Jurkat, Clone E6-1 (cell line): ENCODE measurements at regions not wholly inside any gene's neighbourhood (a gene's known extent, or its start where the extent isn't known, plus 50 kb on each side); places are given as distances from the start of the nearest gene placed in this dataset.
A peak's percentile ranks its signal among the peaks of the same experiment; 100 is the strongest.

Experiments used
- DNase-seq: peaks from one replicate; pipeline ENCODE4 v3.0.0-alpha.2; 2011; ENCODE audit warnings: low read depth, low spot score
- H3K4me3 ChIP-seq: 2 replicates; pipeline ENCODE4 v1.5.1; 2011; ENCODE audit warnings: mild to moderate bottlenecking, low read length, control low read depth, moderate library complexity

DNA sequence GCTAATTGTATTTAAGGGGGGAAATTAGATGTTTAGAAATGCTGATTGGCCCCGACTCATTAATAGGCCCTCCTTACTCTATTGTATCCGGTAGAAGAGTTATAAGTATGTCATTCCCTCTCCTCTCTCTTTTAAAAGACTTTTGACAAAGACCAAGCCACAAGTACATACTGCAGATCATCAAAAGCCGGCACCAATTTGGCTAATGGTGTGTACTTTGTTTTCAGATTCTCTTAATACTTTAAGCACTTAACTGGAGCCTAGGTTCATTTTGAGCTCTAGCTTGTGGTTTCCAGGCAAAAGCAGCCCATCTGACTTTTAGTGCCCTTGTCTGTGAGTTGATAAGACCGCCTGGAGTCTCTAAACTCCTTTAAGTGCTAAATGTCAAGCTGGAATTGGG lies 210.0 kb upstream of the LYZL1 start:
- no peak for DNase-seq
- no peak overlapping the region for H3K4me3 ChIP-seq

DNA sequence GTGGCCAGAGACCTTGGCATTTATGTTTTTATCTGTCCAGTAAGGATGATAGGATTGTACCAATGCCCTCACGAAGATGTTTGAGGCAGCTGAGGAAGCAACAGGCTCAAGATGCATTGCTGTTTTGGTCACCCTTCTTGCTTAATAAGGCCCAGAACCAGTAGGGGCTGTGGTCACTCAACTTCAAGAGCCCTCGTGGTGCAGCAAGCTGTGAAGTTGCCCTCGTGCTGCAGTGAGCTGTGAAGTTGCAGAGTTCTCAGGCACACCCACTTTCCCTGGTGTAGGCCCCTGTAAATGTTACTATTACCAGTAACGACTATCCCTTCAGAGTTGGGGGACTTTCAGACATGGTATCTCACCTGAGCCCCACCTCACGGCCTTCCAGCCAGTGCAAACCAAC lies 207.6 kb upstream of the LYZL1 start:
- DNase-seq = no peak
- H3K4me3 ChIP-seq = no peak overlapping the region

DNA sequence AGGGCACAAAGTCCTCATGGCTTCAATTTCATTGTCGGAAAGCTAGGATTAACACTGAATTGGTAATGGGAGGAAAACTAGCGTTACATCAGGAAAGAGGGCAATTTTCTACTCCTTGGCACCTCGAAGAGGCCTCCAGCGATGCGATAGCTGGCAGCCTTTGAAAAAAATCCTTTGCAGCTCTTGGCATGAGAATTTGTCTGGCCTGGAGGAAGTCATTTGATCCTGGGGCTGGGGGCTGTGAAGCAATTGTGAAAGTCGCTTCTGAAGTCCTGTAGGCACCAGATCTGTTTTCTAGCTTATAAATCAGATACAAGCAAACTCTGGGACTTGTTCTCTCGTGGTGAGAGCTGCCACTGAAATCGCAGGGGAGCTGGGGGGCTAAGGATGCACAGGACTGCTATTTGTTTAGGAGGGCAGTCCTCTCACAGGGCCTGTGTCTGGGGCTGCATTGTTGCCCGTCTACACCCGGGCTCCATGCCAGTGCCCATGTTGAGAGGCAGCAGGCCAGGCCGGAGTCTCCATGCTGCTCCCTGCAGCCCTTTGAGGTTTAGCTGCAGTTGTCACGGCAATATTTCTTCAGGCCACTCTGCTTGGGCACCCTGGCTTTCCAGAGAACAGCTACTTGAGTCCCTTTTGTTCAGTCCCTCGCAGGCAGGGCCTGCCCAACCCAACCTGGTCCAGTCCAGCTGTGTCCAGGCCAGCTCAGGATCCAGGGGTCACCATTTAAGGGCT lies 206.8 kb upstream of the LYZL1 start:
- DNase-seq = no peak
- no peak overlapping the region for H3K4me3 ChIP-seq

DNA sequence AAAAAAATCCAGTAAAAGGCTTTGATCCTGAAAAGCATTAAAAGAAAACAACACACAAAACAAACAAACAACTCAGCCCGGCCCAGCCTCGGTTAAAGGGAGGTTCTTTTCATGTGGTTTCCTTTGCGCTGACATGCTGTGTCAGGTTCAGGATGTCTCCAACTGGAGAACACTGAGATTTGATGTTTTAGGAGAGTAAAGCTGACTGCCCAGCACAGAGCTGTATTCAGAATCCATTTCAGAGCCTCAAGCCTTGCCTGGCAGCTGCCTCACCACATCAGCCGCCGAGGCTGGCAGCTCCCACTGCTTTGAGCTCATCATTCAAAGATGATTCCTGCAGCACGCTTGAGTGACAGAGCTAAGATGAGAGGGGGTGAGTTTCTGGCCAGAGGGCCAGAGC lies 205.8 kb upstream of the LYZL1 start:
- no peak overlapping the region for H3K4me3 ChIP-seq
- DNase-seq = peak; percentile 2

DNA sequence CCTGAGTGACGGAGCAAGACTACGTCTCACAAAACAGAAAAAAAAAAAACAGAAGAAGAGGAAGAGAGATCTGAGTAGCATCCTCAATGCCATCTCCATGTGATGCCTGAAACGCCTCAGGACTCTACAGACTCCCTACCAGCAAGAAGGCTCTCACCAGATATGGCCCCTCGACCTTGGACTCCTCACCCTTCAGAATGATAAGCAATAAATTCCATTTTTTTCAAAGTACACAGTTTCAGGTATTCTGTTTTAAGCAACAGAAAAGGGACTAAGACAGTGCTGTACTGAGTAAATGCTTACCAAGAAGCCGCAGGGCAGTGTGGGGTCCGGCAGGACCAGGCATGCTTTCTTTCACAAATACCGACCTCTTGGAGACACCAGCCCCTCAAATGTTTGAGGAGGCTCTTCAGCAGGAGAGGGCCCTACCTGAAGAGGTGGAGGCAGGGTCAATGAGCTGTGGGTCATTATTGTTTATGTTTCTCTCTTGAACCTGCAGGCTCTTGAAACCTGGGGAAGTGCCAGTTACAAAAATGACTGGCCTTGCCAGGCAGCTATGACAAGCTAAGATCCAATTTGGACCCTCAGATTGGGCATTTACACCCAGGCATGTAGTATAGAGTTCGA lies 204.1 kb upstream of the LYZL1 start:
- DNase-seq = no peak
- H3K4me3 ChIP-seq = no peak overlapping the region

DNA sequence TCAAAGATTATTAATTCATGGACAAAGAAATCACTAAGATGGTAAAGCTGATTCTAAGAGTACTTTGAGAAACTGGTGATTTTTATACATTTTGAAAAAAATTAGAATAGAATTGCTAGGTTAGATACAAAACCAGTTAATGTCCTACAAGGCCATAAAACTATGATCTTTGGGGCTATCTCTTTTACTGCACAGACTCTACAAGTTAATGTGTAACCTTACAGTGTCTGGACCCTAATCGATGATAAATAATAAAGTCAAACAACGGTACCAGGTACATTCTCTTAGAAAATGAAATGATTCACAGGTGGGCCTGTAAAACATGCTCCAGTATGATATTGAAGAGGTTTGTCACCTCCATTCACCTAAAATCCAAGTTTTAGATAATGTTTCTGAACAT lies 199.8 kb upstream of the LYZL1 start:
- no peak for DNase-seq

DNA sequence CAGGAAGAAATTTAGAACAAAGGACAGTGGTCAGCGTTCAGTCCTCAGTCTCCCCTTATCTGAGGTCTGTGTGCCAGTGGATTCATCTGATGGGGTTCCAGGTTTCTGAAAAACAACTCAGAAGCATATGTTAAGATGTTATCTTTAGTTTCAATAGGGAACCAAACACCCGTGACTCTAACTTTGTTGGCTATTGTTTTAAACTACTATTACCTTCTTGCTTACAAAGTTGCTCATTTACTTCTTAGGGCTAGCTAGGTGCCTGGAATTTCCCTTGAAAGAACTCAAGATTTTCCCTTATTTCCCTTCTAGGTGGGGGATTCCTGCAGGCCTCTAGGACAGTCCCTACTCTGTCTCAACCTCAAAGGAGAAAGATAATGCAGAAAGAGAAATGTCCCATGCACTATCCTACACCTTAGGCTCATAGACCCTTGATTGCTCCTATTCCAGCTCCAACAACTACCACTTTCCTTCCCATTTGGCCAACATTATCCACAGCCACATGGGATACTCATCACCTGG lies 192.5 kb upstream of the LYZL1 start:
- DNase-seq = no peak
- H3K4me3 ChIP-seq = no peak overlapping the region

More for the DNA sequence above, 199.8 kb upstream of the LYZL1 start:
- H3K4me3 ChIP-seq = no peak overlapping the region

DNA sequence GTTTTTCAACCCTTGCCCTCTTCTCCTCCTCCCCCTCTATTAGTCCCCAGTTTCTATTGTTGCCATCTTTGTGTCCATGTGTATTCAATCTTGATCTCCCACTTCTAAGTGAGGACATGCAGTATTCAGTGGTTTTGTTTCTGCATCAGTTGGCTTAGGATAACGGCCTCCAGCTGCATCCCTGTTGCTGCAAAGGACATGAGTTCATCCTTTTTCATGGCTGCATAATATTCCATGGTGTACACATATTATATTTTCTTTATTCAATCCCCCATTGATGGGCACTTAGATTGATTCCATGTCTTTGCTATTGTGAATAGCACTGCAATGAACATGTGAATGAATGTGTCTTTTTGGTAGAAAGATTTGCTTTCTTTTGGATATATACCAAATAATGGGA lies 190.4 kb upstream of the LYZL1 start:
- no peak overlapping the region for H3K4me3 ChIP-seq
- DNase-seq = no peak

DNA sequence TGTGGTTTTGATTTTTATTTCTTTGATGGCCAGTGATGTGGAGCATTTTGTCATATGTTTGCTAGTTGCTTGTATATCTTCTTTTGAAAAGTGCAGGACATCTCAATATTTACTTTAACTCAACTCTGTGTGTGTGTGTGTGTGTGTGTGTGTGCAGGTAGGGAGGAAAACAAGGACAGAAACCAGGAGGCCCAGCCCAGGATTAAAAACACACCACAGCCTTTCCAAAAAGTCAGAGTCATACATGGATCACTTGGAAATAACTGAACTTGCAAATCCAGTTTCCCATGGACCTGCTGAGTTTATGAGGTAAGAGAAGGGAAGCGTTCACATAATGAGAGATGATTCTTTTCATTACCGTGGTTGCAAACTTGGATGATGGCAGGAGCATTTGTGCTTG lies 189.9 kb upstream of the LYZL1 start:
- no peak for DNase-seq
- no peak overlapping the region for H3K4me3 ChIP-seq

DNA sequence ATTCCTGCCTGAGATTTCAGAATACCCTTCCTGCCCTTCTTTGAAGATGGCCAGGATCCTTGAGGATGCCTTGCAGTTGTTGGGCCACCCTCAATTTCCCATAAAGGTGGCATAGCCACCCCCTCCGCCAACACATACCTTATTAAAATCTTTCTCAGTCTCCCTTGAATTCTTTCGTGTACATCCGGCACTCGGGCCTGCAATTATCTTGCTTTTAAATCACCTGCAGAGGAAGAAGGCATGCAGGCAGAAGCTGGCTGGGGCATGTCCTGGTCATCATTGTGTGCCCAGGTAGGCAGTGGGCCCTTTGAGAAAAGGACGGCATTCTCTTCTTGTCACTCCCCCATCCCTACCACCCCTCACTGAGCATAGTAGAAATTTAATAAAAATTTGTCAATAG lies 189.5 kb upstream of the LYZL1 start:
- no peak for DNase-seq

DNA sequence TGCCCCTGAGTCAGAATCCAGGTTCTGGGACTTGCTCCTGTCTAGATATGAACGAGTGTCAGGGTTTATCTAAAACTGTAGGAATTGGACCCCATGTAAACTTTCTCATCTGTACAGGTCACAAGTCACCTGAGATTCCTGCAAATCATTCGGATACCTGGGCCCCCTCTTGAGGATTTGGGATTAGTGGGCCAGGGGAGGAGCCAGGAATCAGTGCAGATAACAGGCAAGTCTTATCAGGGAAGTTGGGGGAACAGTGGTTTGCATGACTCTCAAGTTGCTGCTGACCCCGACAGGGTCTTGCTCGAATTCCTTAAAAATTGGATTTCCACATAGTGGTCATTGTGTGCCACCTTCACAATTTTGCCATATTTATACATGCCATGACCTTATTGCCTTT lies 188.4 kb upstream of the LYZL1 start:
- DNase-seq = no peak
- no peak overlapping the region for H3K4me3 ChIP-seq

More for the DNA sequence above, 189.5 kb upstream of the LYZL1 start:
- H3K4me3 ChIP-seq = no peak overlapping the region

DNA sequence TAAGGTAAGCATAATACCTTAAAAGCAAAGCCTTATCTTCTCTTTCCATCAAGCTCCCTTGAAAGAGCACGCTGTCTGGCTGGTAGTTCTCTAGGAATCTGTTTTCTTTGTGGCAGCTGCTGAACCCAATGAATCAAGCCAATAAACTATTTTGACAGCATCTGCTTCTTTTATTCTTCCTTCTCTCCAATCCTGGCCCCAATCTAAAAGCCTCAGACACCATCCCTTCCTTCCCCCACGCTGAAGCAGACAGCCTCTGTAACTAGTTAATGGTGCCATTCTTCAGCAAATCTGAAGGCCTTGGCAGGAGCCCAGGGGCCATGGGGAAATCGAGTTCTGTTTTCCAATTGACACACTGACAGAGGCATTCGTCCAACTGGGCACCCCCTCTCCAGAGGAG lies 186.6 kb upstream of the LYZL1 start:
- DNase-seq = no peak
- H3K4me3 ChIP-seq = no peak overlapping the region

DNA sequence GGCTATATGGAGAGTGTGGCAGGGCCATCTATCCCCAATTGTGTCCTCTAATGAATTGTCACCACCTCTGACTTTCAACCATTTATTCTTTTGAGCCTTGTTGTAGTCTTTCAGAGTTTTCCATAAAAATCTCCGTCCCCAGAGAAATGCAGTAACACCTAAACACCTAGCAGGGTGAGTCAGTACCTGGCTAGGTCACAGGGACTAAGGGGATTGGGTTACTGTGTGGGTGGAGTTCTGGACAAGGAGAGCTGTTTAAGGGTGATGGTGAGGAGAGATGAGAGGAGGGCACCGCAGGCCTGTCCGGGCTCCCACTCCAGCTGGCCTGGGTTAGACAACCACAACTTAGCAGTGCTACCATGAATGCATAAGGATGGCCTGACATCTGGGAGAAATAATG lies 186.2 kb upstream of the LYZL1 start:
- H3K4me3 ChIP-seq = no peak overlapping the region
- DNase-seq = no peak

DNA sequence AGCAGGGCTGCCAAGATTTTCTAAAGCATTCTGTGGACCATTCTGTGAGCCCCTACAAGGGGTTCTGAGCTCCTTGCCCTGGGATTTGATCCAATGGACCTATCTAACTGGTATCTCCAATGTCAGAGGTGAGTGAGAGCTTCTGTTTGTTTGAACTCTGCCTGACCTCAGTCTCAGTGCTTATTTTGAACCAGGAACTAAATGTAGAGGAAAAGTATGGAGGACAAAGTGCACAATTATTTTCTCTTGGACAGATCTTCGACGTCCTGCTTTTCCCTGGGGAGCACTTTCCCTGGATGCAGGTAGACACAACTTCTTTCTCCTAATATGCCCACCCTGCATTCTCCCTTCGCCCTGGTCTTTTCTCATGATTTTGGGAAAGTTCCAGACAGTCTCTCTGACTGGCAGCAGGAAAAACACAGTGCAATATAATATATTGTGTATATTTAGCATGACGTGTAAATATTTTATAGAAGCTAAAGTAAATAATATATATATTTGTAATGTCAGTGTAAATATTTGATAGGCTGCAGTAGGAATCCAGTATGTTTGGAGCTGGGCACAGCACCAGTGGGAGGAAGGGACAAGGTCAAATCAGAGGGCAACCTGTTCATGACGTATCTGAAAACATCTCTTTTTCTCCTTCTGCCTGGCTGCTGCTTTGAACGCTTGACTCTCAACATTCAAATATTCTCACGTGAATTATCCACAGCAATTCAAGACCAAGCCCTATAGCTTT lies 184.0 kb upstream of the LYZL1 start:
- H3K4me3 ChIP-seq = no peak overlapping the region
- no peak for DNase-seq

DNA sequence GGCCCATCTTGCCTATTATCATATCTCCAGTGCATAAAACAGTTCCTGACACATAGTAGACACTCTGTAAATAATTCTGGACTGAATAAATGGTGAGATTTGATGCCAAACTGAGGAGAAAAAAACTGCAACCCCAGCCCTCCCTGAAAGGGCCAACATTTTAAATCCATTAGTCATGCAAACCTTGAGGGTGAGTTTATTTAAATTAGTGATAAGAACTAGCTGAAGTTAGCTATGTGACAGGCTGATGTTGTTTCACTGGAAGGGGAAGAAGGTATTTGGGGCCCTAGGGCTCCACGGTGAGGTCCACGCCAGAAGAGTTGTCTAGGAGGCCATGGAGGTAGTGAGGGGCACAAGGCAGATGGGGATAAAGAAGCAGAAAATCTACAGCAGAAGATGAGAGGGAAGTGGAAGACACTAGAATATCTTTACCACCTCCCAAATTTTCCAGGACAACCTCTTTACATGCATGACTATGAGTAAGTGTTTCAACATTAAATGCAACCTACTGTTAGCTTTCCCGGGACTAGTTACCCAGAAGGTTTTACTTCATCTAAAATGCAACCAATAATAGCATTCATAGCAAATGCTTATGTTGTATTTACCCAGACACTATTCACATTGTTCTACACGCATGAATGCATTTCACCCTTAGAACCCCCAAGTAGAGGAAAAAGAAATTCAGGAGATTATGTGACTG lies 183.2 kb upstream of the LYZL1 start:
- H3K4me3 ChIP-seq = no peak overlapping the region
- no peak for DNase-seq

DNA sequence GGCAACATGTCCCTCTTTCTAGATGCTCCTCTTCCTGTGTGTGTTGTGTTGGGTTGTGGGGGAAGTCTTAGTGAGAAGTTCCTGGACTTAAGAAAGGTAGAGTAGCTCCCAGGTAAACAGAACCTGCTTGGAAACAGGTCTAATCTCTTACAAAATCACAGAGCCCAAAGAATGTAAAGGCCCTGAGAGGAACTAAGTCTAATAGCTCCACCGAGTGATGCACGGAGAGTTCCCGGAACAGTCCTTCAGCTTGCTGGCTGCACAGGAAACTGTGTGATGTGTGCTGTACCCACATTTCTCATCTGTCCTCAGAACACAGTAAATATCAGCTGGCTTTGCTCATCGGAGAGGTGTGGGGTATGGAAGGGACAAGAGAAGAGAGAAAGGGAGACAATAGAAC lies 182.6 kb upstream of the LYZL1 start:
- DNase-seq = no peak

DNA sequence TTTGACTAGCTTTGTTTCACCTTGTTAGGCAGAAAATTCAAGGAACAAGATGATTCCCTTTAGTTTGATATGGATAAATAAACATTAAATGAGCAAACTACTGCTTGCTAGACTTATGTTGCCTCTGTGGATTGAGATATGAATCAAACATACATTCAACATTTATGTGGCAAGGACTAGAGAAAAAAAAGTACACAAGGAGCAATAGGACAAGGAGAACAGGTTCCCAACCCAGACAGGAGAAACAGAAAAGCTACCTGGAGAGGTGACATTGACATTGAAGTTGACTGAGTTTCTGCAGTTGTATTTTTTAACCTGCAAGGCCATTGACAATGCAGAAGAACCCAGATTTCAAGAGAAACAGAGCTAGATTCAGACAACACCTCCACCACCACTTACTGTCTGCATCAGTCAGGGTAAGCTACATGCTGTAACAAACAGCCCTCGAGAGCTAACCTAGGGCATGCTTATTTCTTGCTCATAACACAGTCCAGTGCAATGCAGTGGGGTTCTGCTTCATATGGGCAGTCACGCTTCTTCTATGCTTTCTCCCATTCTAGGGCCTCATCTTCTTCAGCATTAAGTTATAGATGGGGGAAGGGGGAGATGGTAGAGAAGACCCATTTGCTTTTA lies 180.9 kb upstream of the LYZL1 start:
- no peak overlapping the region for H3K4me3 ChIP-seq

More for the DNA sequence above, 182.6 kb upstream of the LYZL1 start:
- H3K4me3 ChIP-seq = no peak overlapping the region

DNA sequence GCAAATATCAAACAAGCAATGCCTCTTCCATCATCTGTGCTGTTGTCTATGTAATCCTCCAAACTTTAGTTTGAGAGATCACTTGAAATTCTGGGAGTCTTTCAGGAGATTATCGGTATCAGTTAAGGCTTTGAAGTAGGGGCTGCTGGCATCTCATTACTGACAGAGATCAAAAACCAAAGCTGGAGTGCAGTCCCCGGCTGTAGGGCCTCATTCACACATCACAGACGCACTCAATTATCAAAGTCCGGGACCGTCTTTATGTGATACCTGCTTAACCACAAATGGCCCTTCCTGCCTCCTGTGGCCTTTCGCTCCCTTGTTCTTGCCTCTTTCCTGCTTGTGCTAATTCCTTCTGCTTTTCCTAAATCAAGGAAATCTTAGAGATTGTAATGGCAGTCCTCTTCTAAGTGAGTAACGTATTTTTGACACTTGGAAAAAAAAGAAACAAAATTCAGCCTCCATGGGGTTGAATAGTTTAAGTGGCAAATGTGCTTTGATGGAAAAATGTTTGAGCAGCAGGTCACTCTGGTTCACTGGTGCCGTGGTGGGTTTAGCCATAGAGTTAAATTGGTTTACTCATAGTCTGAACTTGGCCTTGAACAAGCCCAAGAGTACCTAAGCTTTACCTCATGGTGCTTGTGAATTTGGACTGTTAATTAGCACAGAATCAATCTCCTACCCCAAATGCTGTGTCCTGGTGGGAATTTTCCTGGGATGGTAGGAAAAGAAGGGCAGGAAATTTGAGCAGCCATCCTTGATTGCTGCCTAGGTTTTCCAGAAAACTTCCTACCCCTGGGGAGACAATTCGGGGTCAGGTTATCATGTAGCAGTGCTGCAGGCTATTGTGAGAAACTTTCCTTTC lies 178.9 kb upstream of the LYZL1 start:
- DNase-seq = no peak

More for the DNA sequence above, 180.9 kb upstream of the LYZL1 start:
- DNase-seq = no peak

More for the DNA sequence above, 178.9 kb upstream of the LYZL1 start:
- no peak overlapping the region for H3K4me3 ChIP-seq
